H1 (cell line): ENCODE measurements at regions not wholly inside any gene's neighbourhood (a gene's known extent, or its start where the extent isn't known, plus 50 kb on each side); places are given as distances from the start of the nearest gene placed in this dataset.

ENCODE experiments used
- CTCF ChIA-PET: fragments of 300-600 bp; sonication (Branson Sonifier 250); formaldehyde crosslinking; loops from one replicate; lab custom pipeline; 2021; ENCODE audit not compliant: partially characterized antibody; lab: Charles Lee
- POLR2A ChIA-PET: fragments of 300-600 bp; sonication (Branson Sonifier 250); formaldehyde crosslinking; loops from one replicate; lab custom pipeline; 2021; ENCODE audit warnings: inconsistent platforms; ENCODE audit not compliant: partially characterized antibody; lab: Charles Lee
- DNase-seq, 2 experiments: peaks; one replicate each; pipeline versions ENCODE4 v3.0.0 to v3.0.0-alpha.2; 2010 to 2022; ENCODE audit warnings: low spot score in 2 of 2, low read depth in 1 of 2, mixed read lengths in 1 of 2
- FAIRE-seq: peaks from 2 replicates; lab custom pipeline; 2011; peaks lifted over from hg19 to GRCh38; lab: Jason Lieb, UNC
- H2AFZ ChIP-seq: 2 replicates; pipeline ENCODE4 v1.8.1; 2012; ENCODE audit warnings: low read length, inconsistent platforms
- H2AK5ac ChIP-seq: 2 replicates; pipeline ENCODE4 v1.6.1; 2013; ENCODE audit warnings: low read depth, low read length
- H2BK120ac ChIP-seq: replicated peaks from 2 replicates; pipeline ENCODE3; 2013; ENCODE audit warnings: low read depth, low read length, inconsistent platforms
- H2BK12ac ChIP-seq: 2 replicates; pipeline ENCODE4 v1.6.1; 2013; ENCODE audit warnings: low read depth, low read length
- H2BK15ac ChIP-seq: 2 replicates; pipeline ENCODE4 v1.6.1; 2013; ENCODE audit warnings: low read length
- H2BK20ac ChIP-seq: 2 replicates; pipeline ENCODE4 v1.6.1; 2013; ENCODE audit warnings: low read length
- H2BK5ac ChIP-seq: 2 replicates; pipeline ENCODE4 v1.6.1; 2013; ENCODE audit warnings: low read depth, low read length
- H3K14ac ChIP-seq: 2 replicates; pipeline ENCODE4 v1.6.1; 2013; ENCODE audit warnings: inconsistent platforms; ENCODE audit not compliant: insufficient read length
- H3K18ac ChIP-seq: 2 replicates; pipeline ENCODE4 v1.6.1; 2013; ENCODE audit warnings: low read length; ENCODE audit errors: extremely low read depth
- H3K23ac ChIP-seq: 2 replicates; pipeline ENCODE4 v1.6.1; 2013; ENCODE audit warnings: inconsistent platforms; ENCODE audit not compliant: insufficient read length
- H3K23me2 ChIP-seq: 2 replicates; pipeline ENCODE4 v1.6.1; 2013; ENCODE audit warnings: low read depth, low read length
- H3K27ac ChIP-seq: 2 replicates; pipeline ENCODE4 v1.6.1; 2011; ENCODE audit warnings: low read depth, low read length, inconsistent platforms
- H3K27me3 ChIP-seq, 4 experiments: replicated peaks in 1 of 4; 1 replicate in 1 of 4; 2 replicates in 3 of 4; pipeline versions ENCODE4 v1.6.1 to v1.8.1; 2011 to 2013; ENCODE audit warnings: low read length in 3 of 4, mild to moderate bottlenecking in 3 of 4, inconsistent platforms in 2 of 4, mixed read lengths in 2 of 4, moderate library complexity in 1 of 4; ENCODE audit not compliant: control insufficient read depth in 3 of 4, insufficient read depth in 3 of 4; ENCODE audit errors: extremely low read depth in 1 of 4
- H3K36me3 ChIP-seq, 4 experiments: 2 replicates each; pipeline versions ENCODE4 v1.6.1 to v1.8.1; 2011 to 2013; ENCODE audit warnings: mild to moderate bottlenecking in 4 of 4, low read length in 3 of 4, moderate library complexity in 2 of 4, control low read depth in 1 of 4, inconsistent platforms in 1 of 4; ENCODE audit not compliant: insufficient read depth in 4 of 4, control insufficient read depth in 2 of 4
- H3K4ac ChIP-seq: replicated peaks from 2 replicates; pipeline ENCODE3; 2013; ENCODE audit warnings: low read length, low read depth, mixed read lengths, inconsistent platforms; ENCODE audit not compliant: insufficient read length
- H3K4me1 ChIP-seq, 4 experiments: replicated peaks in 1 of 4; 1 replicate in 1 of 4; 2 replicates in 3 of 4; pipeline versions ENCODE4 v1.6.1 to v1.8.1; 2011 to 2013; ENCODE audit warnings: low read length in 3 of 4, inconsistent platforms in 2 of 4, mixed read lengths in 1 of 4; ENCODE audit not compliant: insufficient read depth in 4 of 4, control insufficient read depth in 3 of 4
- H3K4me2 ChIP-seq, 2 experiments: 2 replicates each; pipeline versions ENCODE4 v1.6.1 to v1.8.1; 2011 to 2013; ENCODE audit warnings: low read depth in 2 of 2, low read length in 2 of 2, control low read depth in 1 of 2, inconsistent platforms in 1 of 2, mild to moderate bottlenecking in 1 of 2; ENCODE audit not compliant: insufficient read depth in 1 of 2
- H3K4me3 ChIP-seq, 4 experiments: fragments of 200-600, 300-600 bp in 1 of 4; sonication (generic), shearing (Covaris generic), sonication (Bioruptor Twin) in 1 of 4; 2 replicates each; pipeline versions ENCODE4 v1.5.1 to v1.8.1; 2011 to 2016; ENCODE audit warnings: low read length in 4 of 4, low read depth in 3 of 4, control low read depth in 2 of 4, inconsistent platforms in 2 of 4, mild to moderate bottlenecking in 2 of 4, mixed read lengths in 1 of 4, moderate library complexity in 1 of 4; ENCODE audit not compliant: insufficient read depth in 2 of 4; ENCODE audit errors: extremely low read depth in 1 of 4
- H3K56ac ChIP-seq: replicated peaks from 2 replicates; pipeline ENCODE3; 2013; ENCODE audit warnings: low read depth, mild to moderate bottlenecking, mixed read lengths, low read length, inconsistent platforms; ENCODE audit not compliant: insufficient read length
- H3K79me1 ChIP-seq: 2 replicates; pipeline ENCODE4 v1.6.1; 2013; ENCODE audit warnings: low read depth, low read length, control low read depth
- H3K79me2 ChIP-seq, 2 experiments: 2 replicates each; pipeline versions ENCODE4 v1.6.1 to v1.8.1; 2012 to 2013; ENCODE audit warnings: low read length in 2 of 2, mild to moderate bottlenecking in 2 of 2, inconsistent platforms in 1 of 2; ENCODE audit not compliant: insufficient read depth in 2 of 2, control insufficient read depth in 1 of 2
- H3K9ac ChIP-seq, 4 experiments: replicated peaks in 1 of 4; 1 replicate in 1 of 4; 2 replicates in 3 of 4; pipeline versions ENCODE4 v1.6.1 to v1.8.1; 2011 to 2013; ENCODE audit warnings: low read depth in 3 of 4, low read length in 3 of 4, control low read depth in 2 of 4, mild to moderate bottlenecking in 2 of 4, moderate library complexity in 2 of 4, inconsistent platforms in 1 of 4; ENCODE audit errors: extremely low read depth in 1 of 4
- H3K9me3 ChIP-seq, 2 experiments: 2 replicates each; pipeline versions ENCODE4 v1.6.1 to v1.8.1; 2012 to 2013; ENCODE audit warnings: mild to moderate bottlenecking in 2 of 2, moderate library complexity in 2 of 2, control low read depth in 1 of 2, inconsistent platforms in 1 of 2, low read depth in 1 of 2, low read length in 1 of 2, mixed read lengths in 1 of 2; ENCODE audit not compliant: insufficient read depth in 2 of 2
- H4K20me1 ChIP-seq, 2 experiments: replicated peaks in 1 of 2; 2 replicates each; pipeline versions ENCODE3 to v1.8.1; 2011 to 2013; ENCODE audit warnings: inconsistent platforms in 2 of 2, low read length in 2 of 2, mild to moderate bottlenecking in 1 of 2; ENCODE audit not compliant: insufficient read depth in 2 of 2, control insufficient read depth in 1 of 2
- H4K5ac ChIP-seq: 2 replicates; pipeline ENCODE4 v1.6.1; 2013; ENCODE audit warnings: low read length, low read depth, mixed read lengths, inconsistent platforms; ENCODE audit not compliant: insufficient read length
- H4K8ac ChIP-seq: 2 replicates; pipeline ENCODE4 v1.8.0; 2013; ENCODE audit warnings: mild to moderate bottlenecking, moderate library complexity, low read length, inconsistent platforms; ENCODE audit not compliant: insufficient read depth; ENCODE audit errors: extremely low read depth
- H4K91ac ChIP-seq: replicated peaks from 2 replicates; pipeline ENCODE3; 2013; ENCODE audit warnings: low read length, mixed read lengths, inconsistent platforms; ENCODE audit not compliant: insufficient read length
- BCL11A ChIP-seq, 2 experiments: IDR thresholded peaks; one replicate each; pipeline ENCODE4 v1.6.1; 2011; ENCODE audit warnings: low read depth in 2 of 2, low read length in 2 of 2, mild to moderate bottlenecking in 2 of 2
- CTBP2 ChIP-seq: IDR thresholded peaks from 2 replicates; pipeline ENCODE4 v1.7.0; 2011; ENCODE audit warnings: borderline replicate concordance, mild to moderate bottlenecking, moderate library complexity, mixed read lengths, low read length; ENCODE audit not compliant: insufficient read depth, insufficient read length
- EZH2 ChIP-seq: fragments of 200-600 bp; sonication (generic); IDR thresholded peaks from 2 replicates; pipeline ENCODE4 v1.7.1; 2012; ENCODE audit warnings: low read depth, mild to moderate bottlenecking, moderate library complexity, low read length, inconsistent platforms; ENCODE audit not compliant: severe bottlenecking
- FOSL1 ChIP-seq: IDR thresholded peaks from 2 replicates; pipeline ENCODE4 v1.6.1; 2011; ENCODE audit warnings: mild to moderate bottlenecking, low read depth, low read length, moderate library complexity; ENCODE audit not compliant: insufficient read depth
- GABPA ChIP-seq: IDR thresholded peaks from 2 replicates; pipeline ENCODE4 v1.6.1; 2011; ENCODE audit warnings: mild to moderate bottlenecking, low read length, moderate library complexity, borderline replicate concordance; ENCODE audit not compliant: insufficient read depth
- HDAC2 ChIP-seq, 2 experiments: fragments of 300-600 bp in 1 of 2; sonication (generic) in 1 of 2; IDR thresholded peaks; 2 replicates each; pipeline ENCODE4 v1.6.1; 2011 to 2012; ENCODE audit warnings: low read depth in 2 of 2, low read length in 2 of 2, mild to moderate bottlenecking in 2 of 2, moderate library complexity in 2 of 2, borderline replicate concordance in 1 of 2, inconsistent platforms in 1 of 2
- POU5F1 ChIP-seq: IDR thresholded peaks from 2 replicates; pipeline ENCODE4 v1.6.1; 2011; ENCODE audit warnings: low read depth, mild to moderate bottlenecking, low read length, moderate library complexity
- SP2 ChIP-seq: IDR thresholded peaks from 2 replicates; pipeline ENCODE4 v1.6.1; 2012; ENCODE audit warnings: mild to moderate bottlenecking, low read length, inconsistent platforms
- TBP ChIP-seq: IDR thresholded peaks from 2 replicates; pipeline ENCODE4 v1.6.1; 2011; ENCODE audit warnings: low read depth, low read length, improper control_type of control experiment
- ZNF274 ChIP-seq: IDR thresholded peaks from 2 replicates; pipeline ENCODE4 v1.7.0; 2012; ENCODE audit warnings: low read length, borderline replicate concordance; ENCODE audit errors: extremely low read depth
- WGBS, 2 experiments: shearing (Covaris generic) in 1 of 2; methylation state at CpG; one replicate each; pipeline versions ENCODE4 v1.1.6 to v1.1.7; 2013 to 2015; ENCODE audit warnings: low lambda C conversion rate in 2 of 2, mixed read lengths in 2 of 2, inconsistent platforms in 1 of 2, low coverage in 1 of 2, missing lambda C conversion rate in 1 of 2; ENCODE audit not compliant: insufficient replicate concordance in 2 of 2, insufficient coverage in 1 of 2, insufficient read length in 1 of 2; ENCODE audit errors: extremely low coverage in 1 of 2, missing lambda C conversion rate in 1 of 2; 5-methylcytosine and 5-hydroxymethylcytosine counted together
- TF ChIP-seq, protein P1 (sequence below): IDR thresholded peaks from 2 replicates; pipeline ENCODE4 v1.6.1; 2012; ENCODE audit warnings: low read length, inconsistent platforms
- TF ChIP-seq, protein P2 (sequence below): IDR thresholded peaks from 2 replicates; pipeline ENCODE4 v1.6.1; 2012; ENCODE audit warnings: inconsistent platforms

- Histone ChIP-seq H3K27me3 (no peaks in the 10 kb centered on the region), H3K79me2 (no peaks in the 10 kb centered on the region), H4K91ac (no peak overlapping the region), H3K27ac (no peak overlapping the region), H3K79me1 (no peaks in the 10 kb centered on the region), H2BK5ac (no peak overlapping the region), H3K4ac (no peak overlapping the region), H3K23ac (no peak overlapping the region), H2AK5ac (no peak overlapping the region), H3K9ac (no peak overlapping the region), H3K56ac (no peak overlapping the region), H3K4me3 (no peak overlapping the region), H3K23me2 (peaks cover 13% of the 10 kb centered on the region; the same call in 1 of the 2 replicates), H2BK15ac (no peak overlapping the region), H2AFZ (no peak overlapping the region), H4K5ac (no peak overlapping the region), H2BK20ac (no peak overlapping the region), H3K4me1 (no peaks in the 10 kb centered on the region), H2BK12ac (no peak overlapping the region), H3K36me3 (no peaks in the 10 kb centered on the region), H3K4me2 (no peak overlapping the region), H3K14ac (no peak overlapping the region), H4K20me1 (peaks cover 0 to 7% of the 10 kb centered on the region in 2 experiments), H2BK120ac (no peak overlapping the region), H3K18ac (no peak overlapping the region), H3K9me3 (peaks cover 89 to 95% of the 10 kb centered on the region in 2 experiments), H4K8ac (no peak overlapping the region)
- ChIA-PET CTCF (no interaction called here), POLR2A (no interaction called here)
- no peak for DNase-seq
- WGBS, 2 experiments, result 71% methylated on average over 2 of the region's 2 CpGs; no CpG with 5 or more reads in 1 of the 2 experiments
- no peak for FAIRE-seq
- no peak for TF ChIP-seq ZNF274
- no peak for TF ChIP-seq POU5F1
- TF ChIP-seq, protein P1, sequence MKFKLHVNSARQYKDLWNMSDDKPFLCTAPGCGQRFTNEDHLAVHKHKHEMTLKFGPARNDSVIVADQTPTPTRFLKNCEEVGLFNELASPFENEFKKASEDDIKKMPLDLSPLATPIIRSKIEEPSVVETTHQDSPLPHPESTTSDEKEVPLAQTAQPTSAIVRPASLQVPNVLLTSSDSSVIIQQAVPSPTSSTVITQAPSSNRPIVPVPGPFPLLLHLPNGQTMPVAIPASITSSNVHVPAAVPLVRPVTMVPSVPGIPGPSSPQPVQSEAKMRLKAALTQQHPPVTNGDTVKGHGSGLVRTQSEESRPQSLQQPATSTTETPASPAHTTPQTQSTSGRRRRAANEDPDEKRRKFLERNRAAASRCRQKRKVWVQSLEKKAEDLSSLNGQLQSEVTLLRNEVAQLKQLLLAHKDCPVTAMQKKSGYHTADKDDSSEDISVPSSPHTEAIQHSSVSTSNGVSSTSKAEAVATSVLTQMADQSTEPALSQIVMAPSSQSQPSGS, result no peak
- TF ChIP-seq EZH2, result no peak
- TF ChIP-seq GABPA, result no peak
- no peak for TF ChIP-seq SP2
- TF ChIP-seq BCL11A (IDR thresholded peaks at IDR 0.05; ENCODE audit: low read depth in 2 of 2, low read length in 2 of 2), result no peak
- TF ChIP-seq, protein P2, sequence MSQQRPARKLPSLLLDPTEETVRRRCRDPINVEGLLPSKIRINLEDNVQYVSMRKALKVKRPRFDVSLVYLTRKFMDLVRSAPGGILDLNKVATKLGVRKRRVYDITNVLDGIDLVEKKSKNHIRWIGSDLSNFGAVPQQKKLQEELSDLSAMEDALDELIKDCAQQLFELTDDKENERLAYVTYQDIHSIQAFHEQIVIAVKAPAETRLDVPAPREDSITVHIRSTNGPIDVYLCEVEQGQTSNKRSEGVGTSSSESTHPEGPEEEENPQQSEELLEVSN, result no peak
- TF ChIP-seq TBP, result no peak
- no peak for TF ChIP-seq HDAC2 (IDR thresholded peaks at IDR 0.05; ENCODE audit: borderline replicate concordance in 1 of 2, low read depth in 2 of 2, low read length in 2 of 2)
- no peak for TF ChIP-seq CTBP2
- no peak for TF ChIP-seq FOSL1
These were observed 222.4 kb downstream of the TUBA3C start for GRCh38 chr13:18959229-18959628.
